ENCODE measurements at regions not wholly inside any gene's neighbourhood (a gene's known extent, or its start where the extent isn't known, plus 50 kb on each side); places are given as distances from the start of the nearest gene placed in this dataset.

DNA sequence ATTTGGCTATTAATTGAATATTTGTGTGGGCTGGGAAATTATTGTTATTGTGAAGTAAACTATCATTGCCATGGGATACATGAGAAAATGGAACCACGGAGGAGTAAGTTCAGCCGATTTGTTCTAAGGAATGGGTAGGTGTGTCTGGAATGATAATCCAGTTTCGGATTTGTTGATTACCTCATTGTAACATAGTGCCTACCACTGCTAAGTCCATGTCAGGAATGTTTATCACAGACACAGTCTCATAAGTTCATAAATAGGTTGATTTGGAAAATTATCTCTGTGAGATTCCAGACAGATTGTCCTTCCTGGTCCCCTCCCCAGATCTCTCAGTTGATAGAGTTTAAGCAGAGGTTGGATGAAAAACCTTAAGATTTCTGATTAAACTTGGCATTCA lies 78.1 kb upstream of the MAST4 start:
- Histone ChIP-seq H2BK12ac (ENCODE audit: insufficient read length, low read depth, low read length) (no peak overlapping the region), H3K14ac (ENCODE audit: insufficient read depth, low read length) (no peak overlapping the region), H3K79me2 (ENCODE audit: insufficient read depth, low read length) (no peaks in the 10 kb centered on the region), H3K9me3 (ENCODE audit: control insufficient read depth, low read depth, low read length) (no peaks in the 10 kb centered on the region), H4K5ac (ENCODE audit: insufficient read length, low read depth, low read length) (no peak overlapping the region), H3K18ac (ENCODE audit: insufficient read length, low read depth, low read length) (no peak overlapping the region), H3K23me2 (ENCODE audit: insufficient read length, low read depth, low read length, poor library complexity, severe bottlenecking) (no peaks in the 10 kb centered on the region), H2AK5ac (ENCODE audit: insufficient read length, low read length) (no peak overlapping the region), H3K9ac (ENCODE audit: extremely low read depth, insufficient read length, low read length) (no peak overlapping the region), H2BK15ac (ENCODE audit: low read depth, low read length) (no peak overlapping the region), H3K4ac (ENCODE audit: low read depth, low read length) (no peak overlapping the region), H2BK20ac (ENCODE audit: low read depth, low read length, poor library complexity, severe bottlenecking) (no peak overlapping the region), H2AFZ (ENCODE audit: low read length) (no peak overlapping the region), H3K4me1 (ENCODE audit: insufficient read depth, low read length) (no peaks in the 10 kb centered on the region), H3K27me3 (ENCODE audit: insufficient read depth, low read length) (no peaks in the 10 kb centered on the region), H3K27ac (ENCODE audit: insufficient read length, low read depth, low read length) (no peak overlapping the region), H4K8ac (replicated peaks; ENCODE audit: insufficient read length, low read depth, low read length) (no peak overlapping the region), H3K56ac (ENCODE audit: insufficient read length, low read depth, low read length) (no peak overlapping the region), H2BK5ac (ENCODE audit: insufficient read length, low read length) (no peak overlapping the region), H4K91ac (ENCODE audit: insufficient read length, low read depth, low read length) (no peak overlapping the region), H4K20me1 (ENCODE audit: control insufficient read depth, insufficient read depth, insufficient read length) (no peaks in the 10 kb centered on the region), H3T11ph (ENCODE audit: low read length) (no peak overlapping the region), H3K4me2 (ENCODE audit: insufficient read depth, insufficient read length, low read length) (no peak overlapping the region), H3K79me1 (ENCODE audit: insufficient read depth, low read depth, low read length, poor library complexity, severe bottlenecking) (no peaks in the 10 kb centered on the region), H2BK120ac (ENCODE audit: low read depth, low read length, poor library complexity, severe bottlenecking) (no peak overlapping the region), H3K23ac (ENCODE audit: insufficient read length, low read depth, low read length) (no peak overlapping the region)
- Mint-ChIP-seq H3K4me1 (peaks cover 5% of the 10 kb centered on the region in 2 experiments; a peak in 1 of 4 replicates), H3K27me3 (ENCODE audit: low read depth) (no peaks in the 10 kb centered on the region), H3K27ac (no peak overlapping the region), H3K9me3 (peaks cover 21 to 27% of the 10 kb centered on the region in 2 experiments), H3K4me3 (no peak overlapping the region), H3K36me3 (ENCODE audit: insufficient read depth in 1 of 3, low read depth in 3 of 3) (peaks cover 3 to 26% (median 9%) of the 10 kb centered on the region in 3 experiments)
- WGBS (ENCODE audit: extremely low coverage, insufficient read length, low lambda C conversion rate) = no CpG with 5 or more reads among the region's 3 CpGs
- TF ChIP-seq CTCF (conservative IDR thresholded peaks at IDR 0.05) = no peak
- no peak for DNase-seq

All from H9 (cell line).